Non-pigmented ciliary epithelial cell (primary cell): ENCODE measurements at regions not wholly inside any gene's neighbourhood (a gene's known extent, or its start where the extent isn't known, plus 50 kb on each side); places are given as distances from the start of the nearest gene placed in this dataset.
"Not testable (repeated sequence)": the region's sequence is repeated elsewhere in the genome, so short reads cannot be mapped to it uniquely, and the experiment has no call there.

ENCODE experiments used
- DNase-seq: peaks from one replicate; pipeline ENCODE4 v3.0.0-alpha.2; 2010; ENCODE audit warnings: low read depth

DNA sequence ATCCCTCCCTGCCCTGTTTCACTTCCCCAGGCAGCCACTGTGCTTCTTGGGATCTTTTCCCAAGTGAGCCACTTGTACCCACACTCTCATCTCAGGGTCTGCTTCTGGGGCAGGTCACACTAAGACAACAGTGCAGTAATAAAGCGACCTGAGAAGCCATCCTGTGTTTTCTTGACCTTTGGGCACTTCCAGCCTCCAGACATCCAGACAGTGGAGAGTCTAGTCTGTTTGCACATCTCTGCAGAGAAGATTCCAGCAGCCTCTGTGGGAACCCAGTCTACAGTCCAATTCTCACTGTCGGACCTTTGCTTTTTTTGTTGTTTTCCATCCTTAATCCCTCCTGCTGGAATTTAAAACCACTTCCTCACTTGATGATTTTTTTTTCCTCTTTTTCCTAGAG is 50.3 kb upstream of the ATP6AP2 start:
- no peak for DNase-seq

DNA sequence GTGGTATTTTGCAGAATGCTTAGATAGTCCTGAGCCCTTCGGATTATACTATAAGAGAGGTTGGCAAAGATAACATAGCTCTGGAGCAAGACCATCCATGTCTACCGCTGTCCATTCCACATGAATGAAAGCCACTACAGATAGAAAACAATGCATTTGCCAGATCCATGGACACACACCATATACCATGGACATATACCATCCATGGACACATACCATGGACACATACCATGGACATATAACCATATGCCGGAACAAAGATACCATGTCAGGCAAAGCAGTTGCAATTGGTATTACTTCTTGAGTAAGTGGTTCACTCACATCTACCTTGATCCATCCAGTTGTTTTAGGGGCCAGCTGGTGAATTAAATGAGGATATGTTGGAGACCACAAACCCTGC is 53.2 kb upstream of the ATP6AP2 start:
- no peak for DNase-seq

DNA sequence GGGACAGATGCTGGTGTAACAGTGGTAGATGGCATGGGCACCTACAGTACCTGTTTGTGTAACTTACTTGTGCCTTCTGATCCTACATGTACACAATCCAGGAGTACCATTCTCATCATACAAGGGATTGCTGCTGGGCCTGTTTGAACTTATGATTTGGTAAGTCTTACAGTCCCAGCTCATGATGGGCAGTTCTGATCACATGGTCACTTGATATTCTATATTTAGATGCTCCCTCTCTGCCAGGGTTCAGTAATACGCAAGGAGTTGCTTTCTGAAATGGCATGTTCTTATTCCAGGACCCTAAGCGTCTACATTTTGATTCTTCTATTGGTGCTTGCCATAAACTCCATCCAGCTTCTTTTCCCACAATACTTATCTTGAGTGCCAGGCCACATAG is 54.4 kb upstream of the ATP6AP2 start:
- DNase-seq: no peak

DNA sequence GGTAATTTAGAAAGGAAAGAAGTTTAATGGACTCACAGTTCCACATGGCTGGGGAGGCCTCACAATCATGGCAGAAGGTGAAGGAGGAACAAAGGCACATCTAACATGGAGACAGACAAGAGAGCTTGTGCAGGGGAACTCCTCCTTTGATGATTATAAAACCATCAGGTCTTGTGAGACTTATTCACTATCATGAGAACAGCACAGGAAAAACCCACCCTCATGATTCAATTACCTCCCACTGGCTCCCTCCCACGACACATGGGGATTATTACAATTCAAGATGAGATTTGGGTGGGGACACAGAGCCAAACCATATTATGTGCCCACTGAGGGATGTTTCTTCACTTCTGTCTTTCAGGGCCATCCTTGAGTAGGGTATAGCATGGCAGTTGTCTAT is 54.9 kb upstream of the ATP6AP2 start:
- not testable (repeated sequence) for DNase-seq

- no peak for DNase-seq
Measured at GRCh38 chrX:40524423-40524822, 56.3 kb upstream of the ATP6AP2 start.

- DNase-seq: no peak
Measured at GRCh38 chrX:40523852-40524251, 56.9 kb upstream of the ATP6AP2 start.

DNA sequence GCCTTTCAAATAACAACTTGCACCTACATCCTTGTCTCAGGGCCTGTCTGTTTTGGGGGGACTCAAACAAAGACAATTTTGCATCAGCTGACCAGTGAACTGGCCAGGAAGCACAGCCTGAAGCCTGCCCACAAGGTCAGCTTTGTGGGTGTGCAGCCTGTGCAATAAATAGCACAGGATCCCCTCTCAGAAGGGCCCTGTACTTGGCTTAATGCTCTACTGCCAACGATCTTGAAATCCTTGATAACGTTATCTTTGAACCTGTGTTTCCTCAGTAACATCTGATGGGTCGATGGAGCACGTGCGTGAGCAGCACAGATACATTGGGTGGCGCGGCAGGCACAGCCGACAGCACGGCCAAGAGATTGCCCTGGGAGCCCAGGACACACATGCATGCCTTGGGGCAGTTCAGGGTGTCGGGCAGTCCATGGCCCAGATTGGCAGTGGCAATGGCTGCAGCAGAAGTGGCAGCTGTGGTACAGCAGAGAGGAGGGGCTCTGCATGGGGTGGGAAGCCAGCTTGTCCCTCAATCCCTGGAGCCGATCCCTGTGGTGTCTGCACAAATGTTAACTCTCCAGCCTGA is 58.8 kb upstream of the ATP6AP2 start:
- no peak for DNase-seq

- DNase-seq: no peak
Measured at GRCh38 chrX:40514376-40514775, 66.4 kb upstream of the ATP6AP2 start.

GRCh38 chrX:40513835-40514234 is 66.9 kb upstream of the ATP6AP2 start:
- no peak for DNase-seq

DNA sequence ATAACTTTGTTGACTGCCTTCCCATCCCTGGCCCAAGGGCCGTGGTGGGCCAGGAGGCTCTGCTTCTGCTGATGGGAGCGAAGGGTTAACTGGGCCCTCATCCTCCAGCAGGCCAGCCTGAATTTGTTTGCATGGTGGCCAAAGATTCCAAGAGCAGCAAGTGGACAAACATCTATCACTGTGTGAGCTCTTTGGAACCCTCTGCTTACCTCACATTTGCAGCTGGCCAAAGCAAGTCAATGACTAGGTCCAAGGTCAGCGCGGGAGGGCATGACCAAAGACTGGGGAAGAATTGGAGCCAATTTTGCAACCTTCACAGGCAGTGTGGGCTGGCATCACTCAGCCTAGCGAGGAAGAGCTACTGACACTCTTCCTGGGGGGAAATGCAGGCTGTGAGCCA is 67.8 kb upstream of the ATP6AP2 start:
- no peak for DNase-seq

DNA sequence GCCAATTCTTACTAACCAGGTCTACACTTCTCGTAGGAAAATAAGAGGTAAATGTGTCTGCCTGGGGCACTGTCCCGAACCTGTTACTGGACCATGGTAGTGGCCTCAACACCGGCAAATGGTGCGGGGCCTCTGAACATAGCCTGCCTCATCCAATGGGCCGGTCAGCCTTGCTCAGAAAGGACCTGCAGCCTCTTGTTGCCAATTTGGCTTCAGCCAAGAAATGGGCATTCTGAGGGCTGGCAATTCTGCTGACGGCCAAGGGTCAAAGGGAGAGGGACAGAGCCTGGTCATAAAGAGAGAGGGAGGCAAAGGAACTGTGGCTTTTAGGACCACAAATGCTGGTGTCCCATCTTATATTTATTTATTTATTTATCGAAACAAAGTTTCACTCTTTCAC is 69.5 kb upstream of the ATP6AP2 start:
- no peak for DNase-seq

- no peak for DNase-seq
Measured at GRCh38 chrX:40508560-40508959, 72.2 kb upstream of the ATP6AP2 start.

GRCh38 chrX:40506201-40506985 is 74.4 kb upstream of the ATP6AP2 start:
- DNase-seq: no peak

DNA sequence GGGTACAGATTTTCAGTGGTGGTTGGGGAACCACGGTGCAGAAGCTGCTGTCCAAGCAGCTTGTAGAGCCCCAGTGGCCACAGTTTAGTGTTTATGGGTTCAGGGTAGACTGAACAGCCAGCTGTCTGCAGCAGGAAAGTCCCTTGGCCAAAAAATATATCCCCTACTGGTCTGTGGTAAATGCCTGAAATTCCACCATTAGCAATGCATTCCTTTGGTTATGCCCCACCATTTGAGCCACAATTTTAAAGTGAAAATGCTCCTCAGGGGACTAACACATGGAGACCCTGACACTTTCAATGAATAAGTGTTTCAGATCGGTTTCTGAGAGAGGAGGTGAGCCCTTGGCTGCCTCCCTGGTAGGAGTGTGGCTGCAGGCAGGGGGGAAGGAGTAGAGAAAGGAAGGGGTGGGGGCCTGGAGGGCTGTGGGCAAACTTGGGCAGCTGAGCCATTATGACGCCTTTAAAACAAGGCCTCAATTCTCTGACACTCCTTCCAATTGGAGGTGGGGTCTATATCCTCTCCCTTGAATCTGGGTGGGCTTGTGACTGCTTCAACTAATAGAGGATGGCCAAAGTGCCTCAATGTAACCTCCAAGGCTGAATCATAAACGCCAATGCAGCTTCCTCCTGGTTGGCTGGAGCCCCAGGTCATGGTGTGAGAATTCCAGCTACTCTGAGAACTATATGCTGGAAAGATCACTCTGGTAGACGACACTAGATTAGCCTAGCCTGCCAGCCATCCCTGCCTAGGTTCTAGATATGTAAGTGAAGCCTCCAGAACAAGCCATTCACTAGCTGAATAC is 75.8 kb upstream of the ATP6AP2 start:
- DNase-seq: peak; percentile 70

GRCh38 chrX:40503094-40503493 is 77.7 kb upstream of the ATP6AP2 start:
- no peak for DNase-seq

GRCh38 chrX:40502688-40503087 is 78.1 kb upstream of the ATP6AP2 start:
- no peak for DNase-seq

DNA sequence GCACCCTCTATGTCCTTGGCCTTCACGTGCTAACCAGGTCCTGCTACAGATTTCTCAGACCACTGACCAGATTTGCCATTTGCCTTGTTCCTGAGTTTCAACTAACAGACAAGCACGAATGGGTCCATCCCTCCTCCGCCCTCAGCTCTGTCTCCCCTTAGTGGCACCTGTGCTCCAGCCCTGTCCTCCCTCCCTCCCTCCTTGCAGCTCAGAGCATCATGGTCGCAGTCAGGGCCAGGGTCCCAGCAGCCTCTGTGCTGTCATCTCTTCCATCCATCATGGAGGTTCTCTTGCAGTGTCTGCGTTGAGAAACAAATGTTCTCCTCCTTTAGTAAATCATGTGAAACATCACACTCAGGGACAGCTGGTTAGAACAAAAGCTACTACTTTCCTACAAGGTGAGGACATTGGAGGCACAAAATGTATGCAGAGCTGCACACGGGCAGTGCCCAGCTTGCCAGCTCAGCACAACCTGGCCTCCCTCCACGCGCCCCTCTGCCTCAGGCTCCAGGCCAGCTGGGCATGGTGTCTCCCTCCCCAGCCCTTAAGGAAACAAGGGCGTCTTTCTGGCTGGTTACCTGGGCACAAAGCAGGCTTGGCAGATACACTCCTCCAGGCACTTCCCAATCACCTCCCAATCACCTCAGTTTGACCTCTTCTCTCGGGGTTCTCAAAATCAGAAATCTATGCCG is 79.5 kb upstream of the ATP6AP2 start:
- DNase-seq: no peak

- no peak for DNase-seq
Measured at GRCh38 chrX:40496728-40497127, 84.0 kb upstream of the ATP6AP2 start.

GRCh38 chrX:40495659-40496058 is 85.1 kb upstream of the ATP6AP2 start:
- no peak for DNase-seq

- no peak for DNase-seq
Measured at GRCh38 chrX:40494005-40494404, 86.8 kb upstream of the ATP6AP2 start.

DNA sequence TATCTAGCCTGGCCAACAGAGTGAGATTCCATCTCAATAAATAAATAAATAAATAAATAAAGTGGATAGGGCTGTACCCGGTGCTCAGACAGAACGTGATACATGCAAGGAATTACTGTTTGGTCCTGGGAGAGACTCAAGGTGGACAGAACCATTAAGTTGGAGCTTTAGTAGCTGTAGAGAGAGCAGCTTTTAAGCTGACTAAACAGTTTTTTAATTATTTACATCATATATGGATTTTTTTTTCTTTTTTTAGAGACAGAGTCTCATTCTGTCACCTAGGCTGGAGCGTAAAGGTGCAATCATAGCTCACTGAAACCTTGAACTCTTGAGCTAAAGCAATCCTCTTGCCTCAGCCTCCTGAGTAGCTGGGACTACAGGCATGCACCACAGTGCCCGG is 92.5 kb upstream of the ATP6AP2 start:
- no peak for DNase-seq

GRCh38 chrX:40485973-40486372 is 94.8 kb upstream of the ATP6AP2 start:
- DNase-seq: no peak
